ENCODE measurements at regions not wholly inside any gene's neighbourhood (a gene's known extent, or its start where the extent isn't known, plus 50 kb on each side); places are given as distances from the start of the nearest gene placed in this dataset.

DNA sequence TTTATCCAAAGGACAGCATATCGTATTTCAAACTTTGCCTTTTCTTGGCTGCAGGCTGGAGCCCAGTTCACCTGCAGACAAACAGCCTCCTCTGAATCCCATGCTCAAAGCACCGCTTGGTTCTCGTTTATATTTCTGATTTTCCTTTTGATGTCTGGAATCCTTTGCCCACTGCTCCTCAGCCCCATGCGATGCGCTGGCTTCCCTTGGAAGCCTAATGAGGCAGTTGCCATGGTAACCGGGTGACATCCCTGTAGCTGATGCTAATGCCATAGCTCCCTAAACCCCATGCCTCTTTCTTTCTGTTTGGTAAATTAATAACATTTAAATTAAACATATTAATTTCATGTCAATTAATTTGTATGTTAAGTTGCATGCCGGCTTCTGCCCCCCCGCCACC lies 327.1 kb downstream of the PRDM2 start:
- H3K4me3 ChIP-seq (ENCODE audit: low read depth, low read length), result no peak overlapping the region
- TF ChIP-seq, protein P1, sequence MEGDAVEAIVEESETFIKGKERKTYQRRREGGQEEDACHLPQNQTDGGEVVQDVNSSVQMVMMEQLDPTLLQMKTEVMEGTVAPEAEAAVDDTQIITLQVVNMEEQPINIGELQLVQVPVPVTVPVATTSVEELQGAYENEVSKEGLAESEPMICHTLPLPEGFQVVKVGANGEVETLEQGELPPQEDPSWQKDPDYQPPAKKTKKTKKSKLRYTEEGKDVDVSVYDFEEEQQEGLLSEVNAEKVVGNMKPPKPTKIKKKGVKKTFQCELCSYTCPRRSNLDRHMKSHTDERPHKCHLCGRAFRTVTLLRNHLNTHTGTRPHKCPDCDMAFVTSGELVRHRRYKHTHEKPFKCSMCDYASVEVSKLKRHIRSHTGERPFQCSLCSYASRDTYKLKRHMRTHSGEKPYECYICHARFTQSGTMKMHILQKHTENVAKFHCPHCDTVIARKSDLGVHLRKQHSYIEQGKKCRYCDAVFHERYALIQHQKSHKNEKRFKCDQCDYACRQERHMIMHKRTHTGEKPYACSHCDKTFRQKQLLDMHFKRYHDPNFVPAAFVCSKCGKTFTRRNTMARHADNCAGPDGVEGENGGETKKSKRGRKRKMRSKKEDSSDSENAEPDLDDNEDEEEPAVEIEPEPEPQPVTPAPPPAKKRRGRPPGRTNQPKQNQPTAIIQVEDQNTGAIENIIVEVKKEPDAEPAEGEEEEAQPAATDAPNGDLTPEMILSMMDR (IDR thresholded peaks at IDR 0.05; ENCODE audit: low read depth, low read length), result no peak

DNA sequence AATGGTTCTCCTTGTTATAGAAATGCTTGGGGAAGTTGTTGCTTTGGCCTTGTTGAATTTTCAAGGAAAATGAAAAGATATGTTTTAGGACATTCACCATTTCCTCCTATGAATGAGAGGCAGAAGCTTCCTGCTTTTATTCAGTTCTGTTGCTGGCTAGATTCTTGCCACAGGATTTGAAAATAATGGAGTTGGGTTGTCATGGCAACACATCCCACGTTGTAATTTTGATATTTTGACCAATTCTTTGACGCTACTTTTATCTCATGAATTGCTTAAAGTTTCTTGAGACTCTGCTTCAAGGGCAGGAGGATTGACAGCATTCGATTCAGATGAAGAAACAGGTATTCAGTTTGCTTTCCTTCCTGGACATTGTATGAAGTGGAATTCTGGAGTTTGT lies 331.5 kb downstream of the PRDM2 start:
- no peak overlapping the region for H3K4me3 ChIP-seq (ENCODE audit: low read depth, low read length)
- TF ChIP-seq, protein P1 (IDR thresholded peaks at IDR 0.05; ENCODE audit: low read depth, low read length), result no peak

DNA sequence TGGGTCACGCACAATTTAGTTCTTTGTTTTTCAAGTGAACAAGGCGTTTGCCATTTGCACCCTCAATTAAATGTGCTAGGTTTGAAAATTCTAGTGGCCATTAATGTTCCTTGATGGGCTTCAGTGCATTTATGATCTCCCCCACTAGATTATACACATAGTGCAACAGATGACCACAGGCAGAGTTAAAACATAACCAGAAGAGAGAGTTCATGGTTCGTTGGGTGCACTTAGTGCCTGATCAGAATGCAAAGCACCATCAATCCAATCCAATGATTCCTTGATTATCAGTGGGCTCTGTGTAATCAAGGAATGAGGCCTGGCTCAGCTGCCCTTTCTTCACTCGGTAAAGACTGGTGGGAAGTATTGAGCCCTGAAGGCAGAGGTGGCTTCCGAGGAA lies 334.5 kb downstream of the PRDM2 start:
- H3K4me3 ChIP-seq (ENCODE audit: low read depth, low read length), result no peak overlapping the region
- TF ChIP-seq, protein P1 (IDR thresholded peaks at IDR 0.05; ENCODE audit: low read depth, low read length), result no peak

DNA sequence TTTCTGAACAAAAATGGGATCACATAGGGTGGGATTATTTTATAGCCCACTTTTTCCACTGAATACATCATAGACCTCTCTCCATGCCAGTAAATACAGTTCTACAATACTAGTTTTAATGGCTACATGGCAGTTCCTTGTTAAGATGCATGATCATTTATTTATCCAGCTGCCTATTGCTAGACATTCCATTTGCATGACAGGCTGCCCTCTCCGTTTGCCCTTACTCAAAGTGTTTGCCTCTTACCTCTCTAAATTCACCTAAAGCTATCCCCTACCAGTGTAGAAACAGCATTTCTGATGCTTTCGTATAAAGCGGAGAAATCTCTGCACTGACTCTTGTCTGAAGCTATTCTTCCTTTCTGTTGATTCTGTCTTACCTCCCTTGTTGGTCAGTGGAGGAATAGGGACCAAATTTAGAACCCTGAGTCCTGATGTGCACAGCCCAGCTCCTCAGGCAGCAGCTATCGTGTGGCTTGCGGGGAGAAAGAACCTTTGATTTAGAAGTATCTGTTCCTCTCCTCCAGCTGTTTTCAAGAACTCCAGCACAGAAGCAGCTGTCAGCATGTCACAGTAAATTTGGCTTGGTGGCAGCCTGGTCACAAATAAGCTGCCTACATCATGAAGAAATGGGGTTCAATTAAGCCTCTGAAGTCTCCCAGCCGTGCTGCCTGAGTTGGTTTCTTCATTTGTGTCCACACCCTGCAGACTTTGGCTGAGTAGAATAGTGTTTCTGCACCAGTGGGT lies 337.3 kb downstream of the PRDM2 start:
- TF ChIP-seq, protein P1 (IDR thresholded peaks at IDR 0.05; ENCODE audit: low read depth, low read length), result no peak
- no peak overlapping the region for H3K4me3 ChIP-seq (ENCODE audit: low read depth, low read length)

DNA sequence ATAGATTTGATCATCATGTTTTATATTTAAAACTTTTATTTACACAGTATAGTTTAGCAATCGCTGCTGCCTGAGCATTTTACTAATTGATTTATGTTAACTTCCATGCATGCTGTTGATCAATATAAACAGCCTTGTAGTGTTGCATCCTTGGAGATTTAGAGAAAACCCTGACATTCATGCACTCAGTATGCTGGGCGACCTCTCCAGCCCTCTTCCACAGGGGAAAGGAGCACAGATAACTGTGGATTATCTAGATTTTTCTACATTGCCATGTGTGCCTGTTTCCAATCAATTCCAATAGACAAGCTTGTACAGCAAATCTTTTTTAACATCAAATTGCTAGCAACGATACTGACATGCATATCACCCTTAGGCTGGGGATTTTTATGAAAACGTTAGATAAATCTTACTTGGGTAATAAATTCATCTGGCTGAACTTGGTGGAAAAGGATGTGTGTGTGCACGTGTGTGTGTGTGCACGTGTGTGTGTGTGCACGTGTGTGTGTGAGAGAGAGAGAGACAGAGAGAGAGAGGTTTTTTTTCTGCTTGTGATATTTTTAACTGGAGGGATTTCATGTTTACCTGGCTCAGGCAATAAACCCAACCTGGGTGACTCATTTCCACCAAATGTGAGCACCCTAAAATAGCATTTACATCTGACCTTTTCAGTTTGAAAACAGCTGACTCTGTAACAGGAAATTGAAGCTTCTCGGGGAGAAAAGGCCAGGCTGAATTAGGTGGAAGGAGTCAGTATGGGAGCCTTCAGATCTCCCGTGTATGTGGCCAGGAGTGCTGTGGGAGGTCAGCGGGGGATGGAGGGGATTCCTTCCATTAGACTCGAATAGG lies 339.8 kb downstream of the PRDM2 start:
- H3K4me3 ChIP-seq (ENCODE audit: low read depth, low read length), result no peak overlapping the region
- TF ChIP-seq, protein P1 (IDR thresholded peaks at IDR 0.05; ENCODE audit: low read depth, low read length), result no peak

DNA sequence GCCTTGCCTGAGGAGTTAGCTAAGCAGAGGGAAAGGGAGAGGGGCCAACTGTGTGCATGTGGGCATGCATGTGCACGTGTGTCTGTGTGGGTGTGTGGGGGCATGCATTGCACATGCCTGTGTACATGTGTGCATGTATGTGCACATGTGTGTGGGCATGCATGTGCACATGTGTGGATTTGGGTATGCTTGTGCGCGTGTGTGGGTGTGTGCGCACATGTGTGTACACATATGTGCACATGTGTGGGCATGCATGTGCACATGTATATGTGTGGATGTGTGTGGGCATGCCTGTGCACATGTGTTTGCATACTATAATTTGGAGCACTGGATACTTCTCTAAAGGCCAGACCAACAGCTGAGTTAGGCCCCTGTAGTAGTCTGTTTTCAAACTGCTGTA lies 350.0 kb downstream of the PRDM2 start:
- TF ChIP-seq, protein P1 (IDR thresholded peaks at IDR 0.05; ENCODE audit: low read depth, low read length), result no peak
- H3K4me3 ChIP-seq (ENCODE audit: low read depth, low read length), result no peak overlapping the region
